Ascending aorta (tissue), 2 donors: ENCODE measurements at regions not wholly inside any gene's neighbourhood (a gene's known extent, or its start where the extent isn't known, plus 50 kb on each side); places are given as distances from the start of the nearest gene placed in this dataset.

Experiments used
- DNase-seq, 2 donors: peaks; one replicate each; pipeline ENCODE4 v3.0.0-alpha.2; 2019; ENCODE audit warnings: low spot score in 2 of 2
- H3K27ac ChIP-seq, 2 donors: fragments of 200-600 bp; sonication (generic); one replicate each; pipeline ENCODE4 v1.5.1; 2016 to 2017; ENCODE audit warnings: mild to moderate bottlenecking in 1 of 2
- H3K27me3 ChIP-seq: fragments of 200-600 bp; sonication (generic); one replicate; pipeline ENCODE4 v1.5.1; 2017
- H3K36me3 ChIP-seq, 2 donors: fragments of 200-600 bp; sonication (generic); one replicate each; pipeline ENCODE4 v1.5.1; 2016
- H3K4me1 ChIP-seq, 2 donors: fragments of 200-600 bp; sonication (generic); one replicate each; pipeline ENCODE4 v1.5.1; 2016 to 2017; ENCODE audit warnings: mild to moderate bottlenecking in 1 of 2
- H3K4me3 ChIP-seq, 2 donors: fragments of 200-600 bp; sonication (generic); one replicate each; pipeline ENCODE4 v1.5.1; 2016 to 2017; ENCODE audit warnings: mild to moderate bottlenecking in 1 of 2
- H3K9me3 ChIP-seq, 2 donors: fragments of 200-600 bp; sonication (generic); one replicate each; pipeline ENCODE4 v1.5.1; 2016
- intact Hi-C: fragments of 100-400 bp; cut with DNase I; formaldehyde crosslinking; loops from one replicate; pipeline ENCODE4 v1.15.1; 2023
- TF ChIP-seq, protein P1 (sequence below), 3 experiments: fragments of 200-600 bp in 2 of 3; fragments of 450-650 bp in 1 of 3; sonication (generic) in 2 of 3; IDR thresholded peaks; one replicate each; pipeline ENCODE4 v1.5.1; 2016 to 2019; ENCODE audit warnings: antibody characterized with exemption in 3 of 3, mild to moderate bottlenecking in 1 of 3, moderate library complexity in 1 of 3

DNA sequence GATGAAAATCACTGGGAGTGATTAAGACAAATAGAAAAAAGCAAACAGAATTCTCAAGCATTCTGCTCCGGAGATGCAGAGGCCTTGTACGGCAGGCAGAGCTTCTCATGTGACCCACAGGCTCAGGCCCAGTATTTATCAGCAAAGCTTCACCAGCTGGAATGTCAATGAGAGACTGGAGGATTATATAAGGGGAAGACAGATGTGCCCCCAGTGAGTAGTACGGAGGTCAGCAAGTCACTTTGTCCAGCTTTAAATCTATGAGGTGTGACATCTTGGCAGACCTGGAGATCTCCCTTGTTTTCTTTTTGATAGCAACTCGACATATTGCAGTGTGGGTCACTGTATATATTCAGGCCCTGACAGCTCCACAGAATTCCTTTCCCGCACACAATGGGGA lies 106.8 kb downstream of the HHIPL2 start:
- Histone ChIP-seq H3K36me3 (no peaks in the 10 kb centered on the region), H3K9me3 (no peaks in the 10 kb centered on the region), H3K27me3 (no peaks in the 10 kb centered on the region), H3K4me3 (no peak overlapping the region), H3K27ac (no peak overlapping the region), H3K4me1 (no peaks in the 10 kb centered on the region)
- TF ChIP-seq, protein P1, sequence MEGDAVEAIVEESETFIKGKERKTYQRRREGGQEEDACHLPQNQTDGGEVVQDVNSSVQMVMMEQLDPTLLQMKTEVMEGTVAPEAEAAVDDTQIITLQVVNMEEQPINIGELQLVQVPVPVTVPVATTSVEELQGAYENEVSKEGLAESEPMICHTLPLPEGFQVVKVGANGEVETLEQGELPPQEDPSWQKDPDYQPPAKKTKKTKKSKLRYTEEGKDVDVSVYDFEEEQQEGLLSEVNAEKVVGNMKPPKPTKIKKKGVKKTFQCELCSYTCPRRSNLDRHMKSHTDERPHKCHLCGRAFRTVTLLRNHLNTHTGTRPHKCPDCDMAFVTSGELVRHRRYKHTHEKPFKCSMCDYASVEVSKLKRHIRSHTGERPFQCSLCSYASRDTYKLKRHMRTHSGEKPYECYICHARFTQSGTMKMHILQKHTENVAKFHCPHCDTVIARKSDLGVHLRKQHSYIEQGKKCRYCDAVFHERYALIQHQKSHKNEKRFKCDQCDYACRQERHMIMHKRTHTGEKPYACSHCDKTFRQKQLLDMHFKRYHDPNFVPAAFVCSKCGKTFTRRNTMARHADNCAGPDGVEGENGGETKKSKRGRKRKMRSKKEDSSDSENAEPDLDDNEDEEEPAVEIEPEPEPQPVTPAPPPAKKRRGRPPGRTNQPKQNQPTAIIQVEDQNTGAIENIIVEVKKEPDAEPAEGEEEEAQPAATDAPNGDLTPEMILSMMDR (IDR thresholded peaks at IDR 0.05) = no peak
- intact Hi-C loops = no loop called here
- no peak for DNase-seq

DNA sequence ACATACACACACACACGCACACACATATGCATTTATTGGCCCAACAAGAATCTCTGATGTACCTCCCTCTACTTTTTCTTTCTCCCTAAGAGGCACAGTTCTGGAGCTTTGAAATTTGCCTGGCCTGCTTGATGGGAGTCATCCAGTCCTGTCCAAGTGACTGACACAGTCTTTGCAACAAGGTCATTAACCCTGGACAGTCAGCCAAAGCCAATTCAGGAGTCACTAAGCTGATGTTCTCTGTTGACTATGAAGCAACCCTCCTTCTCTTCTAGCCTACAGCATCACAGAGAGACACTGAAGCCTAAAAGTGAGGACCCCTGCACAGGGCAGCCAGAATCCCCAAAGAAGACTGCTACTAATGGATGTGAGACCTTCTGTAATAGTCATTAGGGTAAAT lies 123.1 kb downstream of the HHIPL2 start:
- Histone ChIP-seq H3K27ac (no peak overlapping the region), H3K9me3 (peaks cover 0 to 19% of the 10 kb centered on the region in 2 donors), H3K36me3 (no peaks in the 10 kb centered on the region), H3K4me1 (no peaks in the 10 kb centered on the region), H3K27me3 (no peaks in the 10 kb centered on the region), H3K4me3 (no peak overlapping the region)
- TF ChIP-seq, protein P1 (IDR thresholded peaks at IDR 0.05) = no peak
- DNase-seq = no peak
- intact Hi-C loops = no loop called here

DNA sequence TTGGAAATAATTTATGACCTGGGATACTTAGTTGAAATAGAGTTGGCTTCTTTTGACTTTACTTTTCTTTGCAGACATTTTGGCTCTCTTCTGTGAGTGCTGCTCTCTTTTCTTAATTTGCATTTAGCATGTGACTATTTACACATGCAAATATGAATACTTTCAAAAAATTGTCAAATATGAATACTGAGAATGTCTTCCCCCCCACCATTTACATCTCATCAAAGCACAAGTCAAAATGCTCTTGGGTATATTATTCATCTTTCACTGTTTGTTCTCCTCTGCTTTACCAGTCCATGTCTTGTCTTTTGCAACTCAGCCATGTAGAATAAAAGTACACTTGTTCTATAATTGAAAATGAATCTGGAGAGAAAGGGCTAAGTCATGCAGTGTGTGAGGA lies 126.5 kb downstream of the HHIPL2 start:
- DNase-seq = no peak
- Histone ChIP-seq H3K36me3 (no peaks in the 10 kb centered on the region), H3K4me1 (no peaks in the 10 kb centered on the region), H3K9me3 (peaks cover 0 to 16% of the 10 kb centered on the region in 2 donors), H3K27ac (no peak overlapping the region), H3K27me3 (no peaks in the 10 kb centered on the region), H3K4me3 (no peak overlapping the region)
- intact Hi-C loops = no loop called here
- TF ChIP-seq, protein P1 (IDR thresholded peaks at IDR 0.05) = no peak

DNA sequence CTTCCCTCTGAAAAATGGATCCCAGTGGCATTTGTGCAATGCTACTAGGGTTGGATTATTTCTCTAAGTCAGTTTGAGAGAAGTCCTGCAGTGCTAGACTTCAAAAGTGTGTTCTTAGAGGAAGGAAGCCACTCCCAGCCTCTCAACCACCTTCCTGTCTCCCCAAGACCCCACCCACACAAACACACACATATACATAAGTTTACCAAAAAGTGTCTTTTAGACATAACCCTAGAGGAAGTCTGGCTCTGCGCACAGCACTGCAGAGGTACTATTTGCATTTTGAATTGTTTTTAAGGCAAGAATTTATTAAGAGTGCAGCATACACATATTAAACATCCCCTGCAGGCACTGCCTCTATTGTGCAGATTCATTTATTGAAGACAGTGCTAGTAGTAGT lies 127.3 kb downstream of the HHIPL2 start:
- Histone ChIP-seq H3K27me3 (no peaks in the 10 kb centered on the region), H3K27ac (no peak overlapping the region), H3K4me3 (no peak overlapping the region), H3K4me1 (no peaks in the 10 kb centered on the region), H3K36me3 (no peaks in the 10 kb centered on the region), H3K9me3 (peaks cover 0 to 9% of the 10 kb centered on the region in 2 donors)
- intact Hi-C loops = no loop called here
- TF ChIP-seq, protein P1 (IDR thresholded peaks at IDR 0.05) = no peak
- DNase-seq = no peak

DNA sequence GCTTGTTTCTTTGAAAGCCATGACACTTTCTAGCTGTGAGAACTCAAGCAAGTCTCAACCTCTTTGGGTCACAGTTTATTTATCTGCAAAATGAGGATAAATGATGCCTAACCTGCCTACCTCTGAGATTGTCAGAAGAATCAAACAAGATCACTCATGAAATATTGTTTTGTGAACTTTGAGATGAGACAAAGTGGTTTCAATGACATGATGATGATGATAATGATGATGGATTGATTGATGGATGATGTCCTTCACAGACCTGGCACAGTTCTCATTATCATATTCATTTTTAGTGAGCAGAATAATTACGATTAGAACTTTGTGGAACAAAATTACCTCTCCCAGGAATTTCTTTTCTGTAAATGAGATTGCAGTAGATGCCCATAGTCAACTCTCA lies 129.2 kb downstream of the HHIPL2 start:
- TF ChIP-seq, protein P1 (IDR thresholded peaks at IDR 0.05) = no peak
- H3K36me3 ChIP-seq = no peaks in the 10 kb centered on the region
- DNase-seq = no peak
- intact Hi-C loops = no loop called here
- H3K4me1 ChIP-seq = no peaks in the 10 kb centered on the region
- no peak overlapping the region for H3K27ac ChIP-seq
- H3K4me3 ChIP-seq = no peak overlapping the region
- no peaks in the 10 kb centered on the region for H3K9me3 ChIP-seq
- no peaks in the 10 kb centered on the region for H3K27me3 ChIP-seq

DNA sequence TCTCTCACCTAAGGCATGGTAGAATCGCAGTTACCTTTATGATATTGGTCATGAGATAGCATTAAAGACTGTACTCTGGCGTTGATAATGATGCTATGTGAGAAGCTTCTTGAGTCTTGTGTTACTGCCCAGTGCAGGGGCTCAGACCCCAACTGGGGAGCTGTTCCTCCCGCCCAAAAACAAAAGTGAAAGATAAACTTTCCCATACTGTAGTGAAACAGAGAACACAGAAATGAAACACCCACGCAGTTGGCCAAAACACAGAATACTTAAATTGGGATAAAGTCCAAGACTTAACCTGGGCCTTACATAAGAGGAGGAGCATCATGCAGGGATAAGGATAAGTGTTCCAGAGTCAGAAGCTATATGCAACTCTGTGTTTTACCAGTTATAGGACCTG lies 130.6 kb downstream of the HHIPL2 start:
- Histone ChIP-seq H3K36me3 (no peaks in the 10 kb centered on the region), H3K27ac (no peak overlapping the region), H3K4me1 (no peaks in the 10 kb centered on the region), H3K27me3 (no peaks in the 10 kb centered on the region), H3K9me3 (no peaks in the 10 kb centered on the region), H3K4me3 (no peak overlapping the region)
- TF ChIP-seq, protein P1 (IDR thresholded peaks at IDR 0.05) = no peak
- no peak for DNase-seq
- intact Hi-C loops = no loop called here
